Hematopoietic multipotent progenitor cell treated with erythropoietin and hydrocortisone succinate and interleukin-3 and kit ligand, for 15 days (in vitro differentiated cells): ENCODE measurements at regions not wholly inside any gene's neighbourhood (a gene's known extent, or its start where the extent isn't known, plus 50 kb on each side); places are given as distances from the start of the nearest gene placed in this dataset.

Experiments
- DNase-seq: peaks from one replicate; pipeline ENCODE4 v3.0.0-alpha.2; 2015; ENCODE audit warnings: low spot score

DNA sequence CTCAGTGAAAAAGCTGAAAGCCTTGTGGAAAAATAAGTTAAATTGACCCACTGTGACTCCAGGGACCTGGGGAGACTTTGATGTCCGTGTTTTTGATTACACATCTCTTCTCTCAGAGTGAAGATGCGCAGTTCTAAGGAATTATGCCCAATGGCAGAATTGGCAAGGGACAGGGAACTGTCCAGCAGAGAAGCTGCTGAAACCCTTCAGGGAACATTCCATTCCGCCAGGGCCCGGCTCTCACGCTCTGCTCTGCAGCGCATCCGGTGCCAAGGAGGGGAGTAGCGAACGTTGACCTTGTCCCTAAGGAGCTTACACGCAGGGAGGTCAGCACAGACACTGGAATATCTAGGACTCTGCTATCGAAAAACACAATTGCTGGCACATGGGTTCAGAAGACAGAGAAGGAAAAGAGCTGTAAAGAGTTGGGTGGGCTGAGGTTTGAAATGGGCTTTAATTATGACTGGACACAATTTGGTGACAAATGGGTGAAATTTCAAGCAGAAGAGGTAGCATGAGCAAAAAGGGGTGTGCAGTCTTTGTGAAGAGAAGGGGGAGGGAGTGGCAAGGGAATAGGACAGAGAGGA is 64.5 kb upstream of the B3GAT1 start:
- no peak for DNase-seq

DNA sequence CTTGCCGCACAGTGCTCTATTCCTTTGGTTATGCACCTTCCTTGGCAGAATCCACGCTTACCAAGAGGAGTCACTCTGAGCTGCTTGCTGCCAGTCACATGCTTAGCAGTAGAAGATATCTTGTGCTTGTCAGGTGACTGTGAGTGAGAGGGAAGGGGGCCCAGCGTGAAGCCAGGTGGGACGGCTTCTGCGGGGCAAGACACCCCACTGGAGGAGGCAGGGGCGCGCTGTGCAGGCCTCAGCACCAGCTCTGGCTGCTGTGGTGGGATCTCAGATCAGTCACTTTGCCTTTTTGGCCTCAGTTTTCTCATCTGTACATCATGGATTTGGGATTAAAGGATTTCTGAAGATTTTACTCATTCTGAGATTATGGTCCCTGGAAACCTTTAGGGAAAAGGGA is 63.9 kb upstream of the B3GAT1 start:
- DNase-seq: no peak

DNA sequence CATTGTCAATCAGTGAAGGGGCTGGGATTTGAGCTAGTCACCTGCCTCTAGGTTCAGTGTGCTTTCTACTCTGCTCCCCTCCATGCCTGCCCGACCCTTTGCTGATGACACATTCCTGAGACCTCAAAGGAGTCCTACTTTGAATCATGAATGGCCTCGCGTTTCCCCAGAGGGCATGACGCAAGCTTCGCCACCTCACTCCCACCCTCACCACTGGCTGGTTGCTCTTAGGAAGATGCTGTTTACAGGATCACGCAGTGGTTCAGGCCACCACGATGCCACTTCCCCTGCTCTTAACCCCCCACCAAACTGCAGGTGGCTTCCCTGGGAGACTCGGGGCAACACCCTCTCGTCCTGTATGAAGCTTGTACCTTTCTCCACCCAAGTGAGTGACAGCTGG is 62.9 kb upstream of the B3GAT1 start:
- DNase-seq: no peak

- DNase-seq: no peak
Observed at GRCh38 chr11:134474070-134474860, 62.2 kb upstream of the B3GAT1 start.

DNA sequence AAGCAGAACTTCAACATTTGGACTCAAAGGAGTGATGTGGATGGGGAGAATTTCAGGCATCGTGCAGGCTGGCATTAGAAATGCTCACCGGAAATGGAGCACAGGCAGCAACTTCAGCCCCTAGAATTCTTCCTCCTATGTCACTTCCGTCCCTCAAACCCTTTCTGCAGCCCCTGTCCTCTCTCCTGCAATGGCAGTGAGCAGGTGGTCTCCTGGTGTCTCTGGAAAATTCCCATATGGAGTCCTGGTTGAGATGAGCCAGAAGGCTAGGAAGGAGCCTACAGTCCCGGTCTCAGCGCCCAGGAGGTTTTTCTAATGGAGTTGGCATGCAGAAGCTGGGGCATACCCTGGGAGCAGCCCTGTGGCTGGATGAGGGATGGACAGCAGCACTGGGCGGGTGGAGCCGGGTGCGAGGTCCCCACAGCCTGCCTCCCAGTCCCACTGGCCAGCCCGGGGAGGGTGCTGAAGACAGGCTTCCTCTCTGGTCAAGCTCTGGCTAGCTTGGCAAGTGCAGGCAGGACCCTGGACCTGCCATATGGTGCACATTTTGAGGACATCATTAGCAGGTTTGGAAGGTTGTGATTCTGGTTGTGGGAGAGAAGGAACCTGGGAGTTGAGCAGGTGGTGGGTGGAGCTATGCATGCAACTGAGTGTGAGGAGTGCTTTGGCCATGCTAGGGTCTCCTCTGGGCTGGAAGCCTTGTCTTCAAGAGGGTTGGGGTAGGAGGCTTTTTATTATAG is 59.8 kb upstream of the B3GAT1 start:
- DNase-seq: no peak

DNA sequence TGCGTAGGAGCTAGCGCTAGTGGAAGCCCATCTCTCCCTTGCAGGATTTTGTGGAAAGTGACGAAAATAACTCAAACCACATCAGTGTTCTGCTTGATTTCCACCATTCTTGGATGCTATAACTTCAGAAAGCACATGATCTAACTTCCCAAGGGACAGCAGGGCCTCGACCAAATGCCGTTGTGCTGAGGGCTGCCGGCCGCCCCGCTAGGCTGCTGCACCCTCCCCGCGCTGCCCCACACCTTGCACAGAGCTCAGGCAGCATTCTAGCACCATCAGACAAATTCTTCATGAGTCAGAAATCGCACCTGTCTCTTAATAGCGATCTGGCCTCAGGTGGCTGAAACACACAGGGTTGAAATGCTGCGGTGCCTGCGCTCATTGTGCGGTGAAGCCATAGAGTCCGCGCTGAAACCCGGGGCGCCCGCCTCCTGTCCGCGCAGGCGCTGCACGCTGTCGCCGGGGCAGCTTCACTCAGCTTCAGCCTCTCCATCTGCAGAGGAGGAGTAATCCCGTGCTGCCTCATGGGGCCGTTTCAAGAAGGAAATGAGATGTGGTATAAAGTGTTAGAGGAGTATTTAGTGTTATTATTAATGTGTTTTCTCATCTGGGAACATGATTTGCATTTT is 59.2 kb upstream of the B3GAT1 start:
- no peak for DNase-seq

- DNase-seq: no peak
Observed at GRCh38 chr11:134470238-134470637, 58.2 kb upstream of the B3GAT1 start.

DNA sequence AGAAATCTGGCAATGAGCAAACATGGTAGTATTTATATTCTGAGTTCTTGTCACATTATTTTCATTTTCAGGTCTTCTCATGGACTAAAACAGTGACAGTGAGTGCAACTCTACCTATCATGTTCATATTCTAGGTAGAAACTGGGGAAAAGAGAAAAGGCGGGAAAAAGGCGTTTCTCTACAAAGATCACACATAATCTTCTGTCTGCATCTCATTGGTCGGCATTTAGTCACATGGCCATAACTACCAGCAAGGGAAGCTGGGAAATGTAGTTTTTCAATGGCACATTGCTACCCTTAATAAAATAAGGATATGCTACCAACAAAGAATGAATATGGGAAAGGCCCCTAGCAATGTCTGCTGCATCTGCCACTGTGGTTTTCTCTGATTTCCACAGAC is 57.6 kb upstream of the B3GAT1 start:
- no peak for DNase-seq

DNA sequence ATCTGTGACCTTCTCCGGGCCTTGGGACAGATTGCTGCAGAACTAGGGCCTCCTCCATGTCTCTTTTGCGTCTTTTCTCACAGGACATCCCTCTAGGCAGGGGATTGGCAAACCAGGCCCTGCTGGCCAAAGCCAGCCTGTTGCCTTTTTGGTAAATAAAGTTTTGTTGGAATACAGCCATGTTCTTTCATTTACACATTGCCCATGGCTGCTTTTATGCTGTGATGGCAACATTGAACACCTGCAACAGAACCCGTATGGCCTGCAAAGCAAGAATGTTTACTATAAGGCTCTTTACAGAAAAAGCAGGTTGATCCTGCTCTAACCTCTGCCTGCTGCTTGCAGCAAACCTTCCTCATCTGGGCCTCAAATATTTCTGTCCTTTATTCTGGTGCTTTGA is 56.8 kb upstream of the B3GAT1 start:
- no peak for DNase-seq

- DNase-seq: no peak
Observed at GRCh38 chr11:134468081-134468668, 56.1 kb upstream of the B3GAT1 start.

- no peak for DNase-seq
Observed at GRCh38 chr11:134466610-134467567, 54.8 kb upstream of the B3GAT1 start.

DNA sequence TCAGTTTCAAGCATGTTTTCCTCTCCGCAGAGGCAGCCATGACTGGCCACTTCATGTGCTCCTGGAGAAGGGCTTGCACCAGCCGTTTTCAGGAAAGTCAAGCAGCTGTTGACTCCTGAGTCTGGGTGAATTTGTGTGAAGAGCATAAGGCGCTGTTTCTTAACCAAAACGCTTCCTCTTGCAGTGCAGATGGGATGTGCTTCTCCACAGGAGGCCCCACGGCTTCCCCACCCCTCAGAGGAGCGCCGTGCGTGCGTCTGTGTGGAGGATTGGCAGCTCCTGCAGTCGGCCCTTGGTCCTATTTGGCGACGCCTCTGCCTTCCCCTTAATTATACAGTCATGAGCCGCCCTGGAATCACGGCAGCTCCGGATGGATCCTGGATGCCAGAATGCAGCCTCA is 54.1 kb upstream of the B3GAT1 start:
- no peak for DNase-seq

DNA sequence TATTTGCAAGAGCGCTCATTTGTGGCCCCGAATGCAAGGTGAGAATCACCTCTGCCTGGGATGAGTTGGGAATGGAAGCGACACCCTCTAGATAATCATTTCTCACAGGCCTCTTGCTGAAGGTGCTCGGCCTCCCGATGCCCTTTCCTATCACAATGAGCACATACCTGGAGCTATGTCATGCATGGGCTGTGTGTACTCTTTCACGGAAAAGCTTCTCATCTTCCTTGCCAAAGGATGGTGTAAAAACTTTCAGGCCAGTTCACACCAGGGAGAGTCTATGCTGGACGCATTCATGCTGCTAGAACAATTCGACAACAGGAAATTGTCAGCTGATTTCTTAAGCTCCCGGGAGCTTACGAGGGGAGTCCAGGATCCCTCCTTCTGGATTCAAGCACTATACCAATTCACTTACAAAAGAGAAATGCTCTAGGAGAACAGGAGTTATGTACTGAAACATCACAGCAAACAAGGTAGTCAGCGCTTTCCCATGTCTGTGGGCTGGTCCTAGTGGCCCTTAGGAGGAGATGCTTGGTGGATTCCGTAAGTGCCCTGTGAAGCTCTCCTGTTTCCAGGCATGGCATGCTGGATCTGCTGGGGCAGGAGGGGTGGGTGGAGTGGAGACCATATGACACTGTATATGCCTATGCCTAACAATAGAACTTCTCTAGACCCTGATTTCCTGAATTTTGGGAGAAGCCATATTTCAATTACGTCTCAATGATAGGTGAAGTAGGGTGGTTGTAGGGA is 53.1 kb upstream of the B3GAT1 start:
- no peak for DNase-seq

- no peak for DNase-seq
Observed at GRCh38 chr11:134464196-134464595, 52.2 kb upstream of the B3GAT1 start.

DNA sequence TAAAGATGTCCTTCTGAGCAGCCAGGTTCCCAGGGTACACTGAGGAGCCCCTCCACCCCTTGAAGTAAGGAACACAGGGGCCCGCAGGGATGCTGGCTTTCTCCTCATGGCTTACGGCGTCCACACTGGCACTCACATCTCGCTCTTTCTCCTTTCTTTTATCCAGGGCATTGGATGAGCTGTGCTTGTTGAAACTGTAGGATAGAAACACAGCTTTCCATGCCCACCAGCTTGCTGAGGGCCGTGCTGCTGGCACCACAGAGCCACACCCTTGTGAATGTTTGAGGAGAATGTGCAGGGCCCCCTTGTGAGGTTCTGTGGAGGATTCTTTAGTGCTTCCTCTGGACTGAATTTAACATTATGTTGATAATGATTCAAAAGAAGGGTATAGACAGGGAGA is 51.7 kb upstream of the B3GAT1 start:
- no peak for DNase-seq
